Testis (tissue), 2 donors: ENCODE measurements at regions not wholly inside any gene's neighbourhood (a gene's known extent, or its start where the extent isn't known, plus 50 kb on each side); places are given as distances from the start of the nearest gene placed in this dataset.

Experiments
- CTCF ChIP-seq, 3 experiments: fragments of 450-650 bp in 2 of 3; fragments of 200-600 bp in 1 of 3; sonication (generic) in 1 of 3; IDR thresholded peaks; one replicate each; pipeline ENCODE4 v1.5.1; 2016 to 2019; ENCODE audit warnings: antibody characterized with exemption in 3 of 3, mild to moderate bottlenecking in 2 of 3, moderate library complexity in 1 of 3
- POLR2A ChIP-seq: fragments of 450-650 bp; IDR thresholded peaks from one replicate; pipeline ENCODE4 v1.6.1; 2017; ENCODE audit warnings: antibody characterized with exemption, mild to moderate bottlenecking, moderate library complexity

GRCh38 chrX:38871129-38872029, 70.1 kb downstream of the MID1IP1 start:
- TF ChIP-seq CTCF (IDR thresholded peaks at IDR 0.05), result no peak
- TF ChIP-seq POLR2A, result no peak
